GM19468 (cell line): ENCODE measurements at regions not wholly inside any gene's neighbourhood (a gene's known extent, or its start where the extent isn't known, plus 50 kb on each side); places are given as distances from the start of the nearest gene placed in this dataset.

Source experiments
- ATAC-seq: cut with Tn5 transposase; IDR thresholded peaks from one replicate; pipeline ENCODE4 v1.9.1; 2021; ENCODE audit warnings: mild to moderate bottlenecking, moderate library complexity, moderate number of reproducible peaks; ENCODE audit not compliant: unreplicated experiment; ENCODE audit errors: extremely low read depth

- no peak for ATAC-seq
These were observed 157.5 kb upstream of the SOX9 start for GRCh38 chr17:71963351-71963750.

GRCh38 chr17:71963791-71964190 lies 157.0 kb upstream of the SOX9 start:
- no peak for ATAC-seq

GRCh38 chr17:71964559-71964958 lies 156.3 kb upstream of the SOX9 start:
- no peak for ATAC-seq

GRCh38 chr17:71966055-71966454 lies 154.8 kb upstream of the SOX9 start:
- ATAC-seq, result no peak

GRCh38 chr17:71966459-71967313 lies 154.1 kb upstream of the SOX9 start:
- no peak for ATAC-seq

GRCh38 chr17:71969500-71969899 lies 151.3 kb upstream of the SOX9 start:
- ATAC-seq, result no peak

- no peak for ATAC-seq
These were observed 150.5 kb upstream of the SOX9 start for GRCh38 chr17:71970312-71970711.

GRCh38 chr17:71974051-71974450 lies 146.8 kb upstream of the SOX9 start:
- ATAC-seq, result no peak

- ATAC-seq, result no peak
These were observed 145.5 kb upstream of the SOX9 start for GRCh38 chr17:71975331-71975801.

- ATAC-seq, result no peak
These were observed 144.7 kb upstream of the SOX9 start for GRCh38 chr17:71976011-71976649.

GRCh38 chr17:71978435-71978834 lies 142.4 kb upstream of the SOX9 start:
- ATAC-seq, result no peak

- no peak for ATAC-seq
These were observed 140.6 kb upstream of the SOX9 start for GRCh38 chr17:71980171-71980570.

GRCh38 chr17:71983828-71984227 lies 137.0 kb upstream of the SOX9 start:
- no peak for ATAC-seq

- no peak for ATAC-seq
These were observed 135.4 kb upstream of the SOX9 start for GRCh38 chr17:71985111-71986039.

GRCh38 chr17:71986886-71987285 lies 133.9 kb upstream of the SOX9 start:
- ATAC-seq, result no peak

- no peak for ATAC-seq
These were observed 133.2 kb upstream of the SOX9 start for GRCh38 chr17:71987634-71988033.

- ATAC-seq, result no peak
These were observed 131.7 kb upstream of the SOX9 start for GRCh38 chr17:71989117-71989516.

GRCh38 chr17:71993363-71993762 lies 127.5 kb upstream of the SOX9 start:
- ATAC-seq, result no peak

GRCh38 chr17:71995590-71995989 lies 125.2 kb upstream of the SOX9 start:
- ATAC-seq, result no peak

- no peak for ATAC-seq
These were observed 116.8 kb upstream of the SOX9 start for GRCh38 chr17:72004011-72004427.
